Sigmoid colon (tissue), 4 donors: ENCODE measurements at regions not wholly inside any gene's neighbourhood (a gene's known extent, or its start where the extent isn't known, plus 50 kb on each side); places are given as distances from the start of the nearest gene placed in this dataset.

ENCODE experiments used
- CTCF ChIP-seq, 4 experiments: fragments of 450-650 bp in 3 of 4; fragments of 200-600 bp in 1 of 4; IDR thresholded peaks; one replicate each; pipeline ENCODE4 v1.5.1; 2016 to 2019; ENCODE audit warnings: antibody characterized with exemption in 4 of 4, mild to moderate bottlenecking in 3 of 4, moderate library complexity in 2 of 4
- EP300 ChIP-seq, 4 donors: sonication (generic); formaldehyde crosslinking; IDR thresholded peaks; one replicate each; pipeline ENCODE4 v1.6.1; 2017; ENCODE audit warnings: antibody characterized with exemption in 4 of 4
- POLR2A ChIP-seq, 2 donors: fragments of 450-650 bp; IDR thresholded peaks; one replicate each; pipeline ENCODE4 v1.6.1; 2016; ENCODE audit warnings: antibody characterized with exemption in 2 of 2, mild to moderate bottlenecking in 2 of 2, moderate library complexity in 2 of 2

GRCh38 chr12:30859226-30859625 lies 67.3 kb upstream of the TSPAN11 start:
- TF ChIP-seq POLR2A (IDR thresholded peaks at IDR 0.05) (no peak), CTCF (IDR thresholded peaks at IDR 0.05) (no peak), EP300 (IDR thresholded peaks at IDR 0.05) (no peak)
